Stimulated activated memory B cell treated with anti-CD40 and anti-IgM and Interleukin-4, amounts not matched to agents 10 μg/mL and 1 μg/mL and 100 μg/mL, for 72 hours (primary cell): ENCODE measurements at regions not wholly inside any gene's neighbourhood (a gene's known extent, or its start where the extent isn't known, plus 50 kb on each side); places are given as distances from the start of the nearest gene placed in this dataset.
"Not testable (repeated sequence)": the region's sequence is repeated elsewhere in the genome, so short reads cannot be mapped to it uniquely, and the experiment has no call there.

Experiments used
- ATAC-seq: fragments of 150-1000 bp; cut with Tn5 transposase; 2 replicates; pipeline ENCODE4 v1.10.0; 2021
- H3K27ac Mint-ChIP-seq: one replicate; pipeline ENCODE4 v1.8.0; 2022; ENCODE audit warnings: mild to moderate bottlenecking, mixed read lengths
- H3K27me3 Mint-ChIP-seq: one replicate; pipeline ENCODE4 v1.8.0; 2022; ENCODE audit warnings: mixed read lengths
- H3K36me3 Mint-ChIP-seq: one replicate; pipeline ENCODE4 v1.8.0; 2022; ENCODE audit warnings: mixed read lengths
- H3K4me1 Mint-ChIP-seq: one replicate; pipeline ENCODE4 v1.8.0; 2022; ENCODE audit warnings: mixed read lengths
- H3K4me3 Mint-ChIP-seq: one replicate; pipeline ENCODE4 v1.8.0; 2022; ENCODE audit warnings: mild to moderate bottlenecking, moderate library complexity, mixed read lengths
- H3K9me3 Mint-ChIP-seq: one replicate; pipeline ENCODE4 v1.8.0; 2022; ENCODE audit warnings: mixed read lengths

DNA sequence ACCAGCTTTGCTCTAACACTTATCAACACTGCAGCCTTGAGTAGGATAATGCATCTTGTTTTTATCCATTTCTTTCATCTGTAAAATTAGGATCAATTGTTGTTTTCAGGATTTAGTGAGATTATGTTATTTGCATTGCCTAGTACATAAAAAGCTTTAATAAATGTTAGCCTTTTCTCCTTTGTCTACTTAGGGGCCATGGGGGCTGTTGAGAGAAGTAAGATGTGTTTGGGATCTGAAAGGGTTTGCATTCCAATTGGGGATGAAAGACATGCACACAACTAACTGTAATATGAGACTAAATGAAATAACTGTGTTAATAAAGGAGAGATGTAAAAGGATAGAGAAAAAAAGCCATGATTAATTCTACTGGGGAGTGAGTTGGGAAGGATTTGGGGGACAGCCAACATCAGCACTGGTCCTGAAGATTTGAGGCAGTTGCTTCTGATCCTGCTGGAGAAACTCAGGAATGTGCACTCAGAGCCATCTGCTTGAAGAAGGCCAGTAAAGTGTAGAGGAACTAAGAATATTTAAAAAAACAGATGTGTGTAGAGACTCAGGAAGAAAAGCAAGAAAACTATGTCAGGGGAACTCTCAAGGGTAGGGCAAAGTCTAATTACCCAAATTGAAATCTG, 236.3 kb downstream of the OLFM4 start:
- Mint-ChIP-seq H3K36me3 (no peaks in the 10 kb centered on the region), H3K4me3 (no peak overlapping the region), H3K9me3 (no peaks in the 10 kb centered on the region), H3K27ac (no peak overlapping the region), H3K4me1 (no peaks in the 10 kb centered on the region), H3K27me3 (no peaks in the 10 kb centered on the region)
- ATAC-seq = no peak

DNA sequence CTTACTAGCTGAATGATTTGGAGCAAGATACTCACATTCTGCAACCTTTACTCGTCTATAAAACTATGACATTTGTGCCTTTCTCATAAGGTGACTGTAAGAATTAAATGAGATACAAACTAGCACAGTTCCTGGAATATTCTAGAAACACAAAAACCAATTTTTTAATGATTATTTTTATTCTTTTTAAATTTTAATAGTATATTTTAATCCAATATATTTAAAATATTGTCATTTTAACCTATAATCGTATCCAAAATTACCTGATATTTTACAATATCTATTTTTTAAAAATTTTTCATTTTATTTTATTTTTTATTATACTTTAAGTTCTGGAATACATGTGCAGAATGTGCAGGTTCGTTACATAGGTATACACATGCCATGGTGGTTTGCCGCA, 238.1 kb downstream of the OLFM4 start:
- no peak overlapping the region for H3K4me3 Mint-ChIP-seq
- H3K27ac Mint-ChIP-seq = no peak overlapping the region
- no peak for ATAC-seq
- no peaks in the 10 kb centered on the region for H3K9me3 Mint-ChIP-seq
- no peaks in the 10 kb centered on the region for H3K36me3 Mint-ChIP-seq
- no peaks in the 10 kb centered on the region for H3K4me1 Mint-ChIP-seq
- H3K27me3 Mint-ChIP-seq = no peaks in the 10 kb centered on the region

DNA sequence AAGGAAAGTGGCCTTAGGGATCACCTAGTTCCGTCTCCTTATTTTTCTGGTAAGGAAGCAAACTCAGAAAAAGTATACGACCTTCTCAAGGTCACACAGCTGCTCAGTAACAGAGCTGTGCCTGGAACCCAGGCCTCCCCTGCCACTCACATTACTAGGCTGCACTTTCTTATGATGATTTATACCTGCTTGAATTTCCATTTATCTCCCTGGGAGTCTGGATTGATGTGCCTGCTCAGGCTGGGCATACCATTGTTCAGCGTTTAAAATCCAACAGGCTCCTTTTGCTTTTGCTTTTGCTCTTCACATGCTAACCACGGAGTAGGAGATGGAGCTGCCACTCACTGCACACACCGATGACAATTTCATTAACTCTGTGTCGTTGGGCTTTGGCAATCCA, 241.0 kb downstream of the OLFM4 start:
- Mint-ChIP-seq H3K9me3 (no peaks in the 10 kb centered on the region), H3K4me1 (no peaks in the 10 kb centered on the region), H3K27ac (no peak overlapping the region), H3K4me3 (no peak overlapping the region), H3K27me3 (no peaks in the 10 kb centered on the region), H3K36me3 (no peaks in the 10 kb centered on the region)
- no peak for ATAC-seq

DNA sequence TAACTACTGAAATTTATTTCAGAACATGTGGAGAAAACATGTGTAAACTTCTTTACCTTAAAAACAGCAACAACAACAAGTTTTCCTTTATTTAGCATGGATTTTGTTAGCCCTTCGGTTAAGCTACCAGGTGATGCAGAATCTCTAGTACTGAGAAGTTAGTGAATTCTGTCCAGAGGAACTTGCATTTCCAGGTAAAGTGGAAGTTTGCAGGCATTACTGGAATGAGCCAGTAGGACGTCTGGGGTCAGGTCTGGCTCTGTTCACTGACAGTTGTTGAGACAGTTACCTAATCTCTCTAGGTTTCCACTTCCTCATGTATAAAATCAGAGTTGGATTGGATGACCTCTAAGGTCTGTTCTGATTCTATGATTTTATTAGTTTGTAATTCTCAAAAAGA, 244.3 kb downstream of the OLFM4 start:
- H3K36me3 Mint-ChIP-seq = no peaks in the 10 kb centered on the region
- no peaks in the 10 kb centered on the region for H3K27me3 Mint-ChIP-seq
- no peaks in the 10 kb centered on the region for H3K4me1 Mint-ChIP-seq
- no peak for ATAC-seq
- H3K4me3 Mint-ChIP-seq = no peak overlapping the region
- H3K27ac Mint-ChIP-seq = no peak overlapping the region
- H3K9me3 Mint-ChIP-seq = no peaks in the 10 kb centered on the region

DNA sequence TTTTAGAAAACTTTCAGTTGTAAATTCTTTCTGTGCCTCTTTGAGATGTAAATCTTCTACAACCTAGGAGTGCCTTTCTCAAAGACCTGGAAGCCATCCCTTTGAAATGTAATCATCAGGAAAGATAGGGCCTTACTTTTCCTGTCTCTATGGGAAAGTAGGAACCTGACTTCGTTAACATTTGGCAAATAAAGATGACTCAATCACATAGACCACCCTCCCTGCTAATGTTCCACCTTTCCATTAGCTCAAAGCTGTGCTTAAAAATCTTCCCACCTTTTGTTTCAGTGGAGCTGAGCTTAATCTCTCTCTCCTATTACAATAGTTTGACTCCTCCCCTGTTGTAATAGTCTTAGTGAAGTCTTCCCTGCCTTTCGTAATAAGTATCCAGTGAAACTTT, 247.7 kb downstream of the OLFM4 start:
- Mint-ChIP-seq H3K4me1 (no peaks in the 10 kb centered on the region), H3K4me3 (no peak overlapping the region), H3K27ac (no peak overlapping the region), H3K27me3 (no peaks in the 10 kb centered on the region), H3K36me3 (no peaks in the 10 kb centered on the region), H3K9me3 (no peaks in the 10 kb centered on the region)
- ATAC-seq = no peak

DNA sequence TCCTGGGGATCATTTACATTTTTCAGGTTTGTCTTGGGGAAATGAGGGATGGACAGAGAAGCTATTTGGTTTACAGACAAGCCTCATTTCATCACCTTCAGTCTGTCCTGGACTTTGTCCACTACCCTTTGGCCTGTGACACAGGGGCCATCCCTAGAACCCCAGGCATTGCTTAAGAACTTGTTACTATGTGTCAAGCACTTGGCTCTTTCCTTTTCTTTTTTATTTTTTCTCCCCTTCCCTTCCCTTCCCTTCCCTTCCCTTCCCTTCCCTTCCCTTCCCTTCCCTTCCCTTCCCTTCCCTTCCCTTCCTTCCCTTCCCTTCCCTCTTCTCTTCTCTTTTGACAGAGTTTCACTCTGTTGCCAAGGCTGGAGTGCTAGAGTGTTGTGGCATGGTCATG, 253.1 kb downstream of the OLFM4 start:
- Mint-ChIP-seq H3K4me1 (no peaks in the 10 kb centered on the region), H3K27me3 (no peaks in the 10 kb centered on the region), H3K27ac (no peak overlapping the region), H3K4me3 (no peak overlapping the region), H3K36me3 (no peaks in the 10 kb centered on the region), H3K9me3 (no peaks in the 10 kb centered on the region)
- ATAC-seq = no peak

DNA sequence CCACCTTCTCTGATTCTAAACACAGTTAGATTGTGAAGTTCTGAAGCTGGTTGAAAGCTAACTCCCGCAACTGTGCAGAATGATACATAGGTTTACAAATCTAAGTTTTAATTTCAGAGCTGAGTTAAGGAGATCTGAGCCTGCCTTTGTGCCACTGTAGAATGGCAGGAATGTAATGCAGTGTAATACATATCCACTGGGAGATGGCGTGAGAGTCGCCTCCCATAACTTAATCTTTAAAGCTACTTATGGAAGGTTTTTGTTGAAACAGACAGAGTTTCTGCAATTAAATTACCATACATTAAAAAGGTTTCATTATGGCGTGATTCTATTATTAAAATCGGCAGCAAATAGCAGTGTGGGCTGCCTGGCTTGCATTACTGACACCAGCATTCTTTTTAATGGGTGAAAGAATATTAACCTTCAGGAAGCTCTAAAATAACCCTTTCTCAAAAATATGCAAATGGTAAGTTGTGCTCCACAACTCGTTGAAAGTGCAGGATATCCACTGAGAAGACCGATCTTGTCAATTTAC, 257.4 kb downstream of the OLFM4 start:
- Mint-ChIP-seq H3K4me1 (no peaks in the 10 kb centered on the region), H3K9me3 (no peaks in the 10 kb centered on the region), H3K27me3 (no peaks in the 10 kb centered on the region), H3K4me3 (no peak overlapping the region), H3K36me3 (no peaks in the 10 kb centered on the region), H3K27ac (no peak overlapping the region)
- no peak for ATAC-seq

DNA sequence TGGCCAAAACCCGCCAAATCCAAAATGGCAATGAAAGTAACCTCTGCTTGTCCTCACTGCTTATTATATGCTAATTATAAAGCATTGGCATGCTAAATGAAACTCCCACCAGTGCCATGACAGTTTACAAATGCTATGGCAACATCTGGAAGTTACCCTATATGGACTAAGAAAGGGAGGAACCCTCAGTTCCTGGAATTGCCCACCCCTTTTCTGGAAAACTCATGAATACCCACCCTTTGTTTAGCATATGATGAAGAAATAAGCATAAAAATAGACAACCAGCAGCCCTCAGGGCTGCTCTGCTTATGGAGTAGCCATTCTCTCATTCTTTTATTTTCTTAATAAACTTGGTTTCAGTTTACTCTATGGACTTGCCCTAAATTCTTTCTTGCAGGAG, 269.8 kb downstream of the OLFM4 start:
- H3K27ac Mint-ChIP-seq = no peak overlapping the region
- H3K4me3 Mint-ChIP-seq = no peak overlapping the region
- no peaks in the 10 kb centered on the region for H3K36me3 Mint-ChIP-seq
- no peak for ATAC-seq
- no peaks in the 10 kb centered on the region for H3K4me1 Mint-ChIP-seq
- no peaks in the 10 kb centered on the region for H3K27me3 Mint-ChIP-seq
- H3K9me3 Mint-ChIP-seq = no peaks in the 10 kb centered on the region

DNA sequence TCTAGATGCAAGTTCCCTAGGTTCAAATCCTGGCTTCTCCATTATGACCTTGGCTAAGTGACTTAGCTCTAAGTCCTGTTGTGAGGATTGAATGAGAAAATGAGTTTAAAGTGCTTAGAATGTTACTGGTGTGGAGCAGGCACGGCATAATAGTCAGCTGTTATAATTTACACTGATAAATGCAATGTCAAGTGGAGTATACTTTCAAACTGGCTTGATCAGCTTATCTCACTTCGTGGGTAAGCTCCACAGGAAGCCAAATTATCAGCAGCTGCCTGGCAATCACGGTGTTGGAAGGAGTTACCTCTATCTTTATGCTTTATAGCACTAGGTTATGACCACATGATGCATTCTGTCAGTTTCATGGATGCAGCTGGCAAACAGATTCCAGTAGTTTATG, 272.8 kb downstream of the OLFM4 start:
- no peaks in the 10 kb centered on the region for H3K4me1 Mint-ChIP-seq
- no peaks in the 10 kb centered on the region for H3K36me3 Mint-ChIP-seq
- no peaks in the 10 kb centered on the region for H3K9me3 Mint-ChIP-seq
- H3K27me3 Mint-ChIP-seq = no peaks in the 10 kb centered on the region
- ATAC-seq = no peak
- no peak overlapping the region for H3K27ac Mint-ChIP-seq
- no peak overlapping the region for H3K4me3 Mint-ChIP-seq

DNA sequence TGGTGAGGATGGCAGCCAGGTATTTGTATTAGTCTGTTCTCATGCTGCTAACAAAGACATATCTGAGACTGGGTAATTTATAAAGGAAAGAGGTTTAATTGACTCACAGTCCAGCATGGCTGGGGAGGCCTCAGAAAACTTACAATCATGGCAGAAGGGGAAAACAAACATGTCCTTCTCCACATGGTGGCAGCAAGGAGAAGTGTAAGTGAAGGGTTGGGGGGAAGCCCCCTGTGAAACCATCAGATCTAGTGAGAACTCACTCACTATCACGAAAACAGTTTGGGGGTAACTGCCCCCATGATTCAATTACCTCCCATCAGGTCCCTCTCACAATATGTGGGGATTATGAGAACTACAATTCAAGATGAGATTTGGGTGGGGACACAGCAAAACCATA, 276.8 kb downstream of the OLFM4 start:
- not testable (repeated sequence) for H3K9me3 Mint-ChIP-seq, H3K4me3 Mint-ChIP-seq, H3K36me3 Mint-ChIP-seq, H3K27me3 Mint-ChIP-seq, H3K4me1 Mint-ChIP-seq, ATAC-seq, H3K27ac Mint-ChIP-seq

DNA sequence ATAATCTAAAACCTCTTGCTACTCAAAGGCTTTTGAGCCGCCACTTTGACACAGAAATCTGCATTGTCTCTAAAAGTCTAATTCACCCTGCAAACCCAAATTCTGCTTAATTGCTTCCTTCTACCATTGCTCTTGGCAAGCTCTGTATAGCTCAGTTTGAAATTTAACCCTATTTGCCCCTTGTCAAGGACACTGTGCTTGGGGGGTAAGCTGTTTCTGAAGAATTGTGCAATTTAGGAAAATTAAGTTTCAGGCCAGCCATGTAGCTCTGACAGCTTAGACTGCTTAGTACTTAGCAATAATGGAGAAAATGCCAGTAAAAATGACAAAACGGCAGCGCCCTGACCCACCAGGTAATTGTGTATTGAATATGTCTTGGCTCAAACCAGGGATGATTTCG, 282.2 kb downstream of the OLFM4 start:
- Mint-ChIP-seq H3K4me1 (no peaks in the 10 kb centered on the region), H3K9me3 (no peaks in the 10 kb centered on the region), H3K27me3 (no peaks in the 10 kb centered on the region), H3K4me3 (no peak overlapping the region), H3K36me3 (no peaks in the 10 kb centered on the region), H3K27ac (no peak overlapping the region)
- no peak for ATAC-seq

DNA sequence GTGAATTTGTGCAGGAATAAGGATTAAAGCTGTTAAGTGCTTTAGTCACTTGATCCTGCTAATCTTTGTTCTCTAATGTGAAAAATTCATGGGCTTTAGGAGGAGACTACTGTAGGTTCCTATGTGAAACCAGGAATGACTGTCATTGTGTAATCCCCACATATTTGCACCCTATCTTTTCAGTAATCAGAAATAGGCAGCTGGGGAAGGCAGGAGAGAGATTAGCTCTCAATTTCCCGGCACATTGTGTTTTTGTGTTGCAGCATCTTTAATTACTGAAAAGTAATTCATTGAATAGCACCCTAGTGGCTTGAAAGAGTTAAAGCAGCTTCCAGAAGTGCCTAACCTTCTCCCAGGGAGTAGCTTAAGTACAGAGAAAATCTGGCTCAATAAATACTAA, 282.9 kb downstream of the OLFM4 start:
- Mint-ChIP-seq H3K4me3 (no peak overlapping the region), H3K27ac (no peak overlapping the region), H3K9me3 (no peaks in the 10 kb centered on the region), H3K27me3 (no peaks in the 10 kb centered on the region), H3K4me1 (no peaks in the 10 kb centered on the region), H3K36me3 (no peaks in the 10 kb centered on the region)
- no peak for ATAC-seq

DNA sequence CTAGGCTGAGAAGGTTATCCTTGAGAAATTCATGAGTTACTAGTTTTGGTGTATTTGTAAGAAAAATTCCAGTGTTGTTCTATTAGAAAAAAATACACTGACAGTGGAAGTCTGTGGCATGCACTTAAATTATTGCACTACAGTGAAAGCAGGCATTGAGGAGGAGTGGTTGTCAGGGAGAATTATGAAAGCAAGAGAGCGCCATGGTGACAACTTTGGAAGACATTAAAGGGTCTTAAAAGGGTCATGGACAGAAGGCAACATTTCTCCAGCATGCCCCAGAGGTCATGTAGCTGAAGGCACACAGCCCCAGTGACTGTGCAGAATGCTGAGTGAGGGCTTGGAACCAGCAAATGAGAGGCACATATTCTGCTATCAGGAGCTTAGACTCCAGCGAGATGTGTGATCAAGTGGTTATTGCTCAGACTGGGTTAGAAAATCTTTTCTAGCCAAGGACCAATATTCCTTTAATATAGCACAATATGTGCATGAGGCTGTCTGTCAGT, 292.7 kb downstream of the OLFM4 start:
- Mint-ChIP-seq H3K27ac (no peak overlapping the region), H3K4me1 (no peaks in the 10 kb centered on the region), H3K36me3 (no peaks in the 10 kb centered on the region), H3K9me3 (peaks cover 4% of the 10 kb centered on the region), H3K4me3 (no peak overlapping the region), H3K27me3 (no peaks in the 10 kb centered on the region)
- ATAC-seq = no peak

DNA sequence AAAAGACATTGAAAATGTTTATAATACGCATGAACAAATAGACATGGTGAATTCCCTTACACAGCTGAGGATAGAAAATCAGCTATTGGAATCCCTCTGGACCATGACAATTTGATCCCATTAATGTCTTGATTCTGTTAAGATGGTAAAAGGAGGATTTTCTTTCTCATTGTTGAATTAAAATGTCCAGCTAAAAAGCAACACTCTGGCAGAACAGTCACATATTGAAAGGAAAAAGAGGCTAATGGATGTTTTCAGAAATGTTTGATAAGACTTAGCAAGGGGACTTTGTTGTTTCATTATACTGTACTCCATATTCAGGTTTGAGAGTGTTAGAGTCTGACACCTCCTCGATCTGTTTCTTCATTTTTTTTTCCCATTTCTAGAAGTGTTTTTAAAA, 296.0 kb downstream of the OLFM4 start:
- no peak for ATAC-seq
- peaks cover 4% of the 10 kb centered on the region for H3K9me3 Mint-ChIP-seq
- H3K4me3 Mint-ChIP-seq = no peak overlapping the region
- no peak overlapping the region for H3K27ac Mint-ChIP-seq
- H3K36me3 Mint-ChIP-seq = no peaks in the 10 kb centered on the region
- no peaks in the 10 kb centered on the region for H3K4me1 Mint-ChIP-seq
- H3K27me3 Mint-ChIP-seq = no peaks in the 10 kb centered on the region

DNA sequence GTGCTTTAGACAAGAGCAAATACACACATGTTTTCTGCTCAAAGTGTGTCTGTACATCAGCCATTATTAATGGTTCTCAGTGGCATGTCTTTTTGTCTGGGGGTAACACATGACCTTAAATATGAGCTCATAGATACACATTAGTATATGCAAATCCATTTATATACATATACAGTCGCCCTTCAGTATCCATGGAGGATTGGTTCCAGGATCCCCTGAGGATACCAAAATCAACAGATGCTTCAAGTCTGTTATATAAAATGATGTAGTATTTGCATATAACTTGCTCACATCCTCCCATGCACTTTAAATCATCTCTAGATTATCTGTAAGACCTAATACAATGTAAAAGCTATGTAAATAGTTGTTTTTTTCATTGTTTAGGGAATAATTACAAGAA, 298.1 kb downstream of the OLFM4 start:
- Mint-ChIP-seq H3K27me3 (no peaks in the 10 kb centered on the region), H3K4me1 (no peaks in the 10 kb centered on the region), H3K9me3 (peaks cover 4% of the 10 kb centered on the region)

DNA sequence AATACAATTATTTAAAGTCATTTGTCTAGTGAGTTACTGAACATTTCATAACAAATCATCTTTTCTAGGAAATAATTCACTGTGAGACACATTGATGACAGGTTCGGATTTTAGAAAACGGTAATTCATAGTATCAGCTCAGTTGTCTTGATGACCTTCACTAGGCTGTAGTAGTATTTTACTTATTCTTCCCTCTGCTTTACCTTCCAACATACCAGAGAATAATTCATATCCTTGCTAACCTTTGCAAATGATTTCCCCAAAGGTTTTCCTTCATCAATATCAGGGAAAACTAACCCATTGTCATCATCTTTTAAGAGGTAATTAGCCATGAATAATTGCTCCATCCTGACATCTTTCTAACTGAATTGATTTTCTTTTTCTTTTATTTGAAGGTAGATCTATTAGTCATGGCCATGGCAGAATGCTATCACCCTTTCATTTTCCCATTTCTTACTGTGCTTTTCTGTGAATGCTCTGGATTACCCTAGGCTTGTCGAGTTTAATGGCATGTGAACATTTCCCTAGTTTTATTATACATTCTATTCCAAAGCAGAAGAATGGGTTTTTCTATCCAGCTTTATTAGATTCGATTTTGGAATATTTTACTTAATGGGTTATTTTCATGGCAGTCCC, 299.2 kb downstream of the OLFM4 start:
- no peak overlapping the region for H3K27ac Mint-ChIP-seq
- peaks cover 4% of the 10 kb centered on the region for H3K9me3 Mint-ChIP-seq
- H3K4me1 Mint-ChIP-seq = no peaks in the 10 kb centered on the region
- H3K36me3 Mint-ChIP-seq = no peaks in the 10 kb centered on the region
- ATAC-seq = no peak
- no peak overlapping the region for H3K4me3 Mint-ChIP-seq
- H3K27me3 Mint-ChIP-seq = no peaks in the 10 kb centered on the region

More for the DNA sequence above, 298.1 kb downstream of the OLFM4 start:
- no peak for ATAC-seq
- no peak overlapping the region for H3K4me3 Mint-ChIP-seq
- H3K27ac Mint-ChIP-seq = no peak overlapping the region
- H3K36me3 Mint-ChIP-seq = no peaks in the 10 kb centered on the region
